ENCODE measurements at regions not wholly inside any gene's neighbourhood (a gene's known extent, or its start where the extent isn't known, plus 50 kb on each side); places are given as distances from the start of the nearest gene placed in this dataset.

DNA sequence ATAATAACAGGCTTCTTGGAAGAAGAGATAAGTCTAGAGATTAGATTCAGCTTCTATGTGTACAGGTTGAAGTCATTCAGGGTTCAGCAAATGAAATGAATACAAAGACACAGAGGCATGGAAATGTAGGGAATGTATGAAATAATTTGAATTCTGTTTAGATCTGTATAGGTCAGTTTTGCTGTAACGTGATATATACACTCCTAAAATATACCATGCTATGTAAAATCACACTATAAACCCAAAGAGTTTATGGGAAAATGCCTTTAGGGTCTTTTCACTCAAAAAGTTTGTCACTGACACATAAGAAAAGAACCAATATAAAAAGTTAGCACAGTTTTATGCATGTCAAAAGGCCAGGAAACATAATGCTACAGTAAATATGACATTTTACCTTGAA is 854.0 kb downstream of the LRFN5 start:
- Mint-ChIP-seq H3K4me3 (no peak overlapping the region), H3K4me1 (no peaks in the 10 kb centered on the region), H3K36me3 (ENCODE audit: low read depth) (no peaks in the 10 kb centered on the region), H3K27ac (no peak overlapping the region), H3K27me3 (ENCODE audit: low read depth, poor library complexity) (peaks cover 3% of the 10 kb centered on the region), H3K9me3 (no peaks in the 10 kb centered on the region)
- DNase-seq, result no peak
- TF ChIP-seq, protein P1, sequence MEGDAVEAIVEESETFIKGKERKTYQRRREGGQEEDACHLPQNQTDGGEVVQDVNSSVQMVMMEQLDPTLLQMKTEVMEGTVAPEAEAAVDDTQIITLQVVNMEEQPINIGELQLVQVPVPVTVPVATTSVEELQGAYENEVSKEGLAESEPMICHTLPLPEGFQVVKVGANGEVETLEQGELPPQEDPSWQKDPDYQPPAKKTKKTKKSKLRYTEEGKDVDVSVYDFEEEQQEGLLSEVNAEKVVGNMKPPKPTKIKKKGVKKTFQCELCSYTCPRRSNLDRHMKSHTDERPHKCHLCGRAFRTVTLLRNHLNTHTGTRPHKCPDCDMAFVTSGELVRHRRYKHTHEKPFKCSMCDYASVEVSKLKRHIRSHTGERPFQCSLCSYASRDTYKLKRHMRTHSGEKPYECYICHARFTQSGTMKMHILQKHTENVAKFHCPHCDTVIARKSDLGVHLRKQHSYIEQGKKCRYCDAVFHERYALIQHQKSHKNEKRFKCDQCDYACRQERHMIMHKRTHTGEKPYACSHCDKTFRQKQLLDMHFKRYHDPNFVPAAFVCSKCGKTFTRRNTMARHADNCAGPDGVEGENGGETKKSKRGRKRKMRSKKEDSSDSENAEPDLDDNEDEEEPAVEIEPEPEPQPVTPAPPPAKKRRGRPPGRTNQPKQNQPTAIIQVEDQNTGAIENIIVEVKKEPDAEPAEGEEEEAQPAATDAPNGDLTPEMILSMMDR (IDR thresholded peaks at IDR 0.05), result no peak

DNA sequence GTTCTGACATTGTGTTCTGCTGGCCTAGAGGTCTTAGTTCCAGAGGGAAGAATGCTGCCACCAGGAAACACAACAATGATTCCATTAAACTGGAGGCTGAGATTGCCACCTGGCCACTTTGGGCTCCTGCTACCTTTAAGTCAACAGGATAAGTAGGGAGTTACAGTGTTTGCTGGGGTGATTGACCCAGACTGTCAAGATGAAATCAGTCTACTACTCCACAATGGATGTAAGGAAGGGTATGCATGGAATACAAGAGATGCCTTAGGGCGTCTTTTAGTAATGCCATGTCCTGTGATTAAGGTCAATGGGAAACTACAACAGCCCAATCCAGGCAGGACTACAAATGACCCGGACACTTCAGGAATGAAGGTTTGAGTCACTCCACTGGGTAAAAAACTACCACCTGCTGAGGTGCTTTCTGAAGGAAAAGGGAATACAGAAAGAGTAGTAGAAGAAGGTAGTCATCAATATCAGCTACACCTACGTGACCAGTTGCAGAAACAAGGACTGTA is 852.6 kb downstream of the LRFN5 start:
- Mint-ChIP-seq H3K36me3 (ENCODE audit: low read depth) (no peaks in the 10 kb centered on the region), H3K9me3 (no peaks in the 10 kb centered on the region), H3K4me3 (no peak overlapping the region), H3K27ac (no peak overlapping the region), H3K27me3 (ENCODE audit: low read depth, poor library complexity) (peaks cover 7% of the 10 kb centered on the region), H3K4me1 (no peaks in the 10 kb centered on the region)
- TF ChIP-seq, protein P1 (IDR thresholded peaks at IDR 0.05), result no peak
- no peak for DNase-seq

DNA sequence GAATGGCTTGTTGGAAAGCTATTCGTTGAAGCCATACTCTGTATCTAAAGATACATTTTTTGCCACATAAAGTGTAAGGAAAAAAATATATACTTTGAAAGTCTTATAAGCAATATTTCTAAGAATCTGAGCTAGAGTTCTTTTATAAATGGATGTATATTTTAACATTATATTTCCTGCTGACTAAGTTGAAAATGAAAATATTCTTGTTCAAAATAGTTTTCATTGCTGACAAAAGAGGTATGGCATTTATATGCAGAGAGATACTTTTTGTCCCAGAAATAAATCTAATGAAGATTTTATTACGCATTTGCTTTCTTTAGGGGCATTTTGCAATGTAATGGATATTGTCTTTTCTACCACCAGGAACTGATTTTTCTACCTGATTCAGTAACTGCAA is 834.9 kb downstream of the LRFN5 start:
- H3K36me3 Mint-ChIP-seq (ENCODE audit: low read depth), result no peaks in the 10 kb centered on the region
- TF ChIP-seq, protein P1 (IDR thresholded peaks at IDR 0.05), result no peak
- no peaks in the 10 kb centered on the region for H3K27me3 Mint-ChIP-seq (ENCODE audit: low read depth, poor library complexity)
- no peak overlapping the region for H3K4me3 Mint-ChIP-seq
- no peak for DNase-seq
- no peaks in the 10 kb centered on the region for H3K9me3 Mint-ChIP-seq
- H3K27ac Mint-ChIP-seq, result no peak overlapping the region
- H3K4me1 Mint-ChIP-seq, result no peaks in the 10 kb centered on the region

DNA sequence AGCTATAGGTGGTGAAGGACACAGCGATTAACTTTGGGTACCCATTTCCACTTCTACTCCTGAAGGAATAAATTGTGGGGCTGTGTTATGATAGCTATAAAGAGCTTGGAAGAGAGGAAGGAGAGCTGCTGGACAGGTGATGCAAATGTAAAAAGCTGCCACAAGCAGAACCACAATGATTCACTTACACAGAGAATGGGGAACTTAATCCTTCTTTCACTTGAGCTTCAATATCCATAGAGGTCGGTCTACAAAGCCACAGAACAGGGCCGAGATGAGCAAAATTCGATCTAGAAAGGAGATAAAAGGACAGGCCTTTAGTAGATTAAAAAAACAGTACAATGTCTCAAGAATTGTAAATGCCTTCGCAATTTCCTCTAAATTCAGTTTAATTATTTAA is 831.1 kb downstream of the LRFN5 start:
- TF ChIP-seq, protein P1 (IDR thresholded peaks at IDR 0.05), result no peak
- Mint-ChIP-seq H3K27ac (no peak overlapping the region), H3K4me3 (no peak overlapping the region), H3K9me3 (peaks cover 23% of the 10 kb centered on the region), H3K27me3 (ENCODE audit: low read depth, poor library complexity) (no peaks in the 10 kb centered on the region), H3K36me3 (ENCODE audit: low read depth) (no peaks in the 10 kb centered on the region), H3K4me1 (no peaks in the 10 kb centered on the region)
- no peak for DNase-seq

DNA sequence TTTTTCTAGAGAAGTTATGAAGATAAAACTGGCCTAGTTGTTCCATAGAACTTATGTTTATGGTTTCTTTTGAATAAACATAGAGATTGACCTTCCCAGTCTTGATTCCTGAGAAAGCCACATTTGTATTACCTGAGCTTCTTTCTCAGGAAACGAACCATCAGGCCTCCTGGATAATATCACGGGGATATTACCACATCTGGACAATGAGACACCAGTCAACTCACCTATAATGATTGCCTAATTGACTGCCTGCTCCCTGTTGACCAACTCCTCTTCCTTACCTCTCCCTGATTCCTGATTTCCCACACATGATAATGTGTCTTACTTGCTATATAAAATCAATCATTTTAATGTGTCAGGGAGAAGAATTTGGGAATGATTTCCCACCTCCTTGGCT is 822.7 kb downstream of the LRFN5 start:
- H3K36me3 Mint-ChIP-seq (ENCODE audit: low read depth), result no peaks in the 10 kb centered on the region
- no peak overlapping the region for H3K27ac Mint-ChIP-seq
- peaks cover 21% of the 10 kb centered on the region for H3K9me3 Mint-ChIP-seq
- no peaks in the 10 kb centered on the region for H3K4me1 Mint-ChIP-seq
- H3K27me3 Mint-ChIP-seq (ENCODE audit: low read depth, poor library complexity), result no peaks in the 10 kb centered on the region
- no peak for DNase-seq
- TF ChIP-seq, protein P1 (IDR thresholded peaks at IDR 0.05), result no peak
- no peak overlapping the region for H3K4me3 Mint-ChIP-seq

DNA sequence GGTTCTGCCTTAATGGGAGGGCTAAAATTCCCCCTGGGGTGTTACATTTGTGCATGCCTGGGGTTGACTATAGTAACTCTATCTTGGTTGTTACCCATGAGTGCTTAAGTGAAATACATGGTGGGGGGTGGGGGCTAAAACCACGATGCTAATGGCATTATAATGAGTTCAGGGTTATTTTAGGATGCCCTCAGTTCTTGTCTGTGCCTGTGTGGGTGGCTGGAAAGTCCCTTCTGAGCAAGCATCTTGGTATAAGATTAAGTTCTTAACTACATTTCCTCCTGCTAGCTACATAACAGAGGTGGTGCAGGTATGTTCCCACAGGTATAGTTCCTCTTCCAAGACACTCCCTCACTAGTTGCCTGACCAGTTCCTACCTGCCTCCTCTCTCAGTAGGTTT is 822.3 kb downstream of the LRFN5 start:
- Mint-ChIP-seq H3K4me3 (no peak overlapping the region), H3K9me3 (peaks cover 18% of the 10 kb centered on the region), H3K27ac (no peak overlapping the region), H3K27me3 (ENCODE audit: low read depth, poor library complexity) (no peaks in the 10 kb centered on the region), H3K4me1 (no peaks in the 10 kb centered on the region), H3K36me3 (ENCODE audit: low read depth) (no peaks in the 10 kb centered on the region)
- no peak for DNase-seq
- TF ChIP-seq, protein P1 (IDR thresholded peaks at IDR 0.05), result no peak

Data from nephron progenitor cell (in vitro differentiated cells).